H9 (cell line): ENCODE measurements at regions not wholly inside any gene's neighbourhood (a gene's known extent, or its start where the extent isn't known, plus 50 kb on each side); places are given as distances from the start of the nearest gene placed in this dataset.
"Not testable (repeated sequence)": the region's sequence is repeated elsewhere in the genome, so short reads cannot be mapped to it uniquely, and the experiment has no call there.

Experiments used
- DNase-seq: peaks from one replicate; pipeline ENCODE4 v3.0.0-alpha.2; 2017
- H2AFZ ChIP-seq: one replicate; pipeline ENCODE4 v1.6.1; 2013; ENCODE audit warnings: mild to moderate bottlenecking, low read length, control low read depth, moderate library complexity
- H2AK5ac ChIP-seq: 2 replicates; pipeline ENCODE4 v1.6.1; 2013; ENCODE audit warnings: low read length, control low read depth, mixed read lengths; ENCODE audit not compliant: insufficient read length
- H2BK120ac ChIP-seq: one replicate; pipeline ENCODE4 v1.6.1; 2013; ENCODE audit warnings: low read depth, mild to moderate bottlenecking, low read length, control low read depth, inconsistent platforms; ENCODE audit not compliant: poor library complexity, severe bottlenecking
- H2BK12ac ChIP-seq: 2 replicates; pipeline ENCODE4 v1.6.1; 2013; ENCODE audit warnings: low read length, control low read depth, mixed read lengths, low read depth; ENCODE audit not compliant: insufficient read length
- H2BK15ac ChIP-seq: 2 replicates; pipeline ENCODE4 v1.6.1; 2013; ENCODE audit warnings: low read depth, low read length, control low read depth
- H2BK20ac ChIP-seq: one replicate; pipeline ENCODE4 v1.6.1; 2013; ENCODE audit warnings: low read depth, mild to moderate bottlenecking, low read length, control low read depth, inconsistent platforms; ENCODE audit not compliant: poor library complexity, severe bottlenecking
- H2BK5ac ChIP-seq: 2 replicates; pipeline ENCODE4 v1.6.1; 2013; ENCODE audit warnings: low read length, control low read depth, mixed read lengths; ENCODE audit not compliant: insufficient read length
- H3K14ac ChIP-seq: 2 replicates; pipeline ENCODE4 v1.6.1; 2013; ENCODE audit warnings: low read length, control low read depth; ENCODE audit not compliant: insufficient read depth
- H3K18ac ChIP-seq: 2 replicates; pipeline ENCODE4 v1.6.1; 2013; ENCODE audit warnings: low read depth, mild to moderate bottlenecking, mixed read lengths, low read length, control low read depth; ENCODE audit not compliant: insufficient read length
- H3K23ac ChIP-seq: 2 replicates; pipeline ENCODE4 v1.6.1; 2013; ENCODE audit warnings: low read length, control low read depth, mixed read lengths, low read depth; ENCODE audit not compliant: insufficient read length
- H3K23me2 ChIP-seq: 2 replicates; pipeline ENCODE4 v1.6.1; 2013; ENCODE audit warnings: low read depth, mild to moderate bottlenecking, mixed read lengths, low read length, control low read depth; ENCODE audit not compliant: insufficient read length, poor library complexity, severe bottlenecking
- H3K27ac ChIP-seq: 2 replicates; pipeline ENCODE4 v1.5.1; 2013; ENCODE audit warnings: low read length, control low read depth, mixed read lengths, low read depth; ENCODE audit not compliant: insufficient read length
- H3K27me3 ChIP-seq: 2 replicates; pipeline ENCODE4 v1.6.1; 2013; ENCODE audit warnings: low read length, control low read depth, inconsistent platforms; ENCODE audit not compliant: insufficient read depth
- H3K4ac ChIP-seq: 2 replicates; pipeline ENCODE4 v1.6.1; 2013; ENCODE audit warnings: low read depth, mild to moderate bottlenecking, control low read depth, inconsistent platforms, low read length, moderate library complexity
- H3K4me1 ChIP-seq: 2 replicates; pipeline ENCODE4 v1.6.1; 2013; ENCODE audit warnings: low read length, control low read depth, inconsistent platforms; ENCODE audit not compliant: insufficient read depth
- H3K4me2 ChIP-seq: 2 replicates; pipeline ENCODE4 v1.6.1; 2013; ENCODE audit warnings: low read length, control low read depth, mixed read lengths; ENCODE audit not compliant: insufficient read length, insufficient read depth
- H3K56ac ChIP-seq: 2 replicates; pipeline ENCODE4 v1.6.1; 2013; ENCODE audit warnings: low read depth, mild to moderate bottlenecking, mixed read lengths, low read length, control low read depth; ENCODE audit not compliant: insufficient read length
- H3K79me1 ChIP-seq: 2 replicates; pipeline ENCODE4 v1.6.1; 2013; ENCODE audit warnings: low read depth, mild to moderate bottlenecking, moderate library complexity, low read length, control low read depth, inconsistent platforms; ENCODE audit not compliant: insufficient read depth, poor library complexity, severe bottlenecking
- H3K79me2 ChIP-seq: 2 replicates; pipeline ENCODE4 v1.6.1; 2013; ENCODE audit warnings: low read length, control low read depth, inconsistent platforms; ENCODE audit not compliant: insufficient read depth
- H3K9ac ChIP-seq: 2 replicates; pipeline ENCODE4 v1.6.1; 2013; ENCODE audit warnings: low read length, control low read depth, mixed read lengths; ENCODE audit not compliant: insufficient read length; ENCODE audit errors: extremely low read depth
- H3K9me3 ChIP-seq: one replicate; pipeline ENCODE4 v1.6.1; 2013; ENCODE audit warnings: low read depth, low read length, inconsistent platforms; ENCODE audit not compliant: control insufficient read depth
- H3T11ph ChIP-seq: one replicate; pipeline ENCODE4 v1.6.1; 2013; ENCODE audit warnings: mild to moderate bottlenecking, low read length, control low read depth, inconsistent platforms
- H4K20me1 ChIP-seq: one replicate; pipeline ENCODE4 v1.6.1; 2013; ENCODE audit not compliant: control insufficient read depth, insufficient read length, insufficient read depth
- H4K5ac ChIP-seq: 2 replicates; pipeline ENCODE4 v1.6.1; 2013; ENCODE audit warnings: low read depth, mild to moderate bottlenecking, mixed read lengths, low read length, control low read depth; ENCODE audit not compliant: insufficient read length
- H4K8ac ChIP-seq: replicated peaks from 2 replicates; pipeline ENCODE4 v1.6.1; 2013; ENCODE audit warnings: low read length, control low read depth, mixed read lengths, low read depth; ENCODE audit not compliant: insufficient read length
- H4K91ac ChIP-seq: 2 replicates; pipeline ENCODE4 v1.6.1; 2013; ENCODE audit warnings: low read depth, mild to moderate bottlenecking, moderate library complexity, mixed read lengths, low read length, control low read depth; ENCODE audit not compliant: insufficient read length
- H3K27ac Mint-ChIP-seq, 3 experiments: 2 replicates in 2 of 3; 3 replicates in 1 of 3; pipeline ENCODE4 v1.8.0; 2020 to 2021; ENCODE audit warnings: mixed read lengths in 3 of 3, mild to moderate bottlenecking in 1 of 3, moderate library complexity in 1 of 3
- H3K27me3 Mint-ChIP-seq: 2 replicates; pipeline ENCODE4 v1.8.0; 2021; ENCODE audit warnings: low read depth, mild to moderate bottlenecking, moderate library complexity, mixed read lengths
- H3K36me3 Mint-ChIP-seq, 3 experiments: 2 replicates in 2 of 3; 3 replicates in 1 of 3; pipeline ENCODE4 v1.8.0; 2020 to 2021; ENCODE audit warnings: low read depth in 3 of 3, mixed read lengths in 3 of 3; ENCODE audit not compliant: insufficient read depth in 1 of 3
- H3K4me1 Mint-ChIP-seq, 2 experiments: 2 replicates each; pipeline ENCODE4 v1.8.0; 2020; ENCODE audit warnings: mixed read lengths in 2 of 2
- H3K4me3 Mint-ChIP-seq, 2 experiments: 2 replicates in 1 of 2; 3 replicates in 1 of 2; pipeline ENCODE4 v1.8.0; 2020 to 2021; ENCODE audit warnings: mild to moderate bottlenecking in 2 of 2, mixed read lengths in 2 of 2, moderate library complexity in 1 of 2
- H3K9me3 Mint-ChIP-seq, 2 experiments: 2 replicates in 1 of 2; 3 replicates in 1 of 2; pipeline ENCODE4 v1.8.0; 2020; ENCODE audit warnings: mild to moderate bottlenecking in 2 of 2, mixed read lengths in 2 of 2, moderate library complexity in 1 of 2
- WGBS: extraction: QIAGEN DNeasy Blood & Tissue Kit; methylation state at CpG from one replicate; pipeline ENCODE4 v1.1.7; 2013; ENCODE audit warnings: missing lambda C conversion rate, low lambda C conversion rate, mixed read lengths; ENCODE audit not compliant: insufficient read length; ENCODE audit errors: extremely low coverage; 5-methylcytosine and 5-hydroxymethylcytosine counted together

DNA sequence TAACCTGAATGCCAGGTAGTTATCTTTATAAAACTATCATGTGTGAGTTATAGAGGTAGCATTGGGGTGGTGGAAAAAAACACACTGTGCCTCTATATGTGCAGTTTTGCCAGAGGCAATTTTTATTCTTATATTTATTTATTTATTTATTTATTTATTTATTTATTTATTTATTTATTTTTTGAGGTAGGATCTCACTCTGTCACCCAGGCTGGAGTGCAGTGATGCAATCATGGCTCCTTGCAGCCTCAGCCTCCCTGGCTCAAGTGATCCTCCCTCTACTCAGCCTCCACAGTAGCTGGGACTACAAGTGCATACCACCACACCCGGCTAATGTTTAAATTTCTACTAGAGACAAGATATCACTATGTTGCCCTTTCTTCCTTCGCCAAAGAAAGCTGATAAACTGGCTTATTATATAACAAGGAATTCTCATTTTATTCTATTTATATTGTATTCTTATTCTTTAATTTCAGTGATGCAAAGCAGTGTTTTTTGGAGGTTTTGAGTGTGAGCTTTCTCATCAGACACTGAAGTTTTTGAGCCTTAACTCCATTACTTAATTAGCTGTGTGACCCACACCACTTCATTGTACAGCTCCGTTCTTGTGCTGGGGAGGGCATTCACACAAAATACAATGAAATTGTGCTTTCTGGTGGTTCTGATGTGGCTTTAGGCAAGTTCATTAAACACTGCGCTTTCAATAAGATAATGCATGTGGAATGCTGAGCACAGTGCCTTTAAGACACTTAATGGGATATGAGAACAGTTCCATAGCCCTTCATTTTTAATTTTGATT is 102.9 kb upstream of the TPTE start:
- not testable (repeated sequence) for H2AFZ ChIP-seq, H3K79me1 ChIP-seq, H4K20me1 ChIP-seq, H3K27ac ChIP-seq, H3K4me1 Mint-ChIP-seq, H3K4ac ChIP-seq, H3K18ac ChIP-seq, H3K79me2 ChIP-seq, H4K91ac ChIP-seq, H2BK120ac ChIP-seq, H3K27me3 ChIP-seq, H3K27me3 Mint-ChIP-seq, H3K56ac ChIP-seq, H2BK12ac ChIP-seq, H3K23ac ChIP-seq, H2BK15ac ChIP-seq, H2BK20ac ChIP-seq, H2AK5ac ChIP-seq, H4K5ac ChIP-seq, H3K9ac ChIP-seq, H3K4me2 ChIP-seq, H3K14ac ChIP-seq, H3K4me3 Mint-ChIP-seq, H2BK5ac ChIP-seq, H3K27ac Mint-ChIP-seq, H3K36me3 Mint-ChIP-seq, H3K23me2 ChIP-seq, DNase-seq, H4K8ac ChIP-seq, H3T11ph ChIP-seq, H3K9me3 Mint-ChIP-seq, H3K4me1 ChIP-seq
- peaks cover 96% of the 10 kb centered on the region for H3K9me3 ChIP-seq
- no CpG with 5 or more reads among the region's 4 CpGs for WGBS

DNA sequence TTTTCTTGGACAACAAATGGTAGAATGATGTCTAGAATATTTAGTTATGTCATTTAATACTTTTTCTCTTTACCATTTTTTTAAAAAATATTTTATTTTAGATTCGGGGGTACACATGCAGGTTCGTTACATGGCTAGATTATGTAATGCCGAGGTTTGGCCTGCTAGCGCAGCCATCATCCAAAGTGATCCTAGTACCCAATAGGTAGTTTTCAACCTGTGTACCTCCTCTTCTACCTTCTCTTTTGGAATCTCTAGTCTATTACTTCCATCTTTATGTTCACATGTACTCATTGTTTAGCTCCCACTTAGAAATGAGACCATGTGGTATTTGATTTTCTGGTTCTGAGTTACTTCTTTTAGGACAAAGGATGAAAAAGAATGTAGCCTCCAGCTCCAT is 100.2 kb upstream of the TPTE start:
- not testable (repeated sequence) for DNase-seq, H2AFZ ChIP-seq, H4K91ac ChIP-seq, H2BK12ac ChIP-seq, H3K4me2 ChIP-seq, H4K20me1 ChIP-seq, H3K79me1 ChIP-seq, H3K4me1 ChIP-seq, H3K27ac Mint-ChIP-seq, H3K36me3 Mint-ChIP-seq, H3K23me2 ChIP-seq, H2BK15ac ChIP-seq, H3K56ac ChIP-seq, H3K14ac ChIP-seq, H2BK120ac ChIP-seq, H3K9ac ChIP-seq, H3K79me2 ChIP-seq, H2BK5ac ChIP-seq, H3K23ac ChIP-seq, H3K9me3 Mint-ChIP-seq, H3K4me3 Mint-ChIP-seq, H4K8ac ChIP-seq, H2AK5ac ChIP-seq, H3K27me3 Mint-ChIP-seq, H3K4ac ChIP-seq, H3K4me1 Mint-ChIP-seq, H3K27ac ChIP-seq, H2BK20ac ChIP-seq, H3K27me3 ChIP-seq, H3T11ph ChIP-seq, H4K5ac ChIP-seq, H3K18ac ChIP-seq
- WGBS: no CpG with 5 or more reads among the region's 4 CpGs
- peaks cover 98% of the 10 kb centered on the region for H3K9me3 ChIP-seq
